ENCODE measurements at regions not wholly inside any gene's neighbourhood (a gene's known extent, or its start where the extent isn't known, plus 50 kb on each side); places are given as distances from the start of the nearest gene placed in this dataset.

DNA sequence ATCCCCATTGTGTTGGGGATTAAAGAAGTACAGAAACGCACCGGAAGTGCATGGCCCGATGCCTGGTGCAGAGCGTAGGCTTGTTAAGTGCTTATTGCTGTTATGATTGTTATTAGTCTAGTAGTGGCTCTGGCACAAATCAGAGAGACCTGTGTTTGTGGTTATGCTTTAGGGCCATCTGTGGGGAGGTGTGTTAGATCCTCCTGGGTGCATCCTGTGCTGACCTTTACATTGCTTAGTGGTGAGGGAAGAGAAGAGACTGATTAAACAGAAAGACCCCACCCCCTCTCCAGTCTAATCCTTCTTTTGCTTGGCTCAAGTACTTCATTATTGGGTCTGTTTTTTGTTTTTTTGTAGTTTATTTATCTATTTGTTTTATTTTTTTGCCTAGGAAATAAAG is 112.7 kb upstream of the SPRY4 start:
- ATAC-seq (ENCODE audit: low FRiP score): no peak
- TF ChIP-seq, protein P1, sequence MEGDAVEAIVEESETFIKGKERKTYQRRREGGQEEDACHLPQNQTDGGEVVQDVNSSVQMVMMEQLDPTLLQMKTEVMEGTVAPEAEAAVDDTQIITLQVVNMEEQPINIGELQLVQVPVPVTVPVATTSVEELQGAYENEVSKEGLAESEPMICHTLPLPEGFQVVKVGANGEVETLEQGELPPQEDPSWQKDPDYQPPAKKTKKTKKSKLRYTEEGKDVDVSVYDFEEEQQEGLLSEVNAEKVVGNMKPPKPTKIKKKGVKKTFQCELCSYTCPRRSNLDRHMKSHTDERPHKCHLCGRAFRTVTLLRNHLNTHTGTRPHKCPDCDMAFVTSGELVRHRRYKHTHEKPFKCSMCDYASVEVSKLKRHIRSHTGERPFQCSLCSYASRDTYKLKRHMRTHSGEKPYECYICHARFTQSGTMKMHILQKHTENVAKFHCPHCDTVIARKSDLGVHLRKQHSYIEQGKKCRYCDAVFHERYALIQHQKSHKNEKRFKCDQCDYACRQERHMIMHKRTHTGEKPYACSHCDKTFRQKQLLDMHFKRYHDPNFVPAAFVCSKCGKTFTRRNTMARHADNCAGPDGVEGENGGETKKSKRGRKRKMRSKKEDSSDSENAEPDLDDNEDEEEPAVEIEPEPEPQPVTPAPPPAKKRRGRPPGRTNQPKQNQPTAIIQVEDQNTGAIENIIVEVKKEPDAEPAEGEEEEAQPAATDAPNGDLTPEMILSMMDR (IDR thresholded peaks at IDR 0.05): no peak
- no peak for DNase-seq (ENCODE audit: low spot score)

DNA sequence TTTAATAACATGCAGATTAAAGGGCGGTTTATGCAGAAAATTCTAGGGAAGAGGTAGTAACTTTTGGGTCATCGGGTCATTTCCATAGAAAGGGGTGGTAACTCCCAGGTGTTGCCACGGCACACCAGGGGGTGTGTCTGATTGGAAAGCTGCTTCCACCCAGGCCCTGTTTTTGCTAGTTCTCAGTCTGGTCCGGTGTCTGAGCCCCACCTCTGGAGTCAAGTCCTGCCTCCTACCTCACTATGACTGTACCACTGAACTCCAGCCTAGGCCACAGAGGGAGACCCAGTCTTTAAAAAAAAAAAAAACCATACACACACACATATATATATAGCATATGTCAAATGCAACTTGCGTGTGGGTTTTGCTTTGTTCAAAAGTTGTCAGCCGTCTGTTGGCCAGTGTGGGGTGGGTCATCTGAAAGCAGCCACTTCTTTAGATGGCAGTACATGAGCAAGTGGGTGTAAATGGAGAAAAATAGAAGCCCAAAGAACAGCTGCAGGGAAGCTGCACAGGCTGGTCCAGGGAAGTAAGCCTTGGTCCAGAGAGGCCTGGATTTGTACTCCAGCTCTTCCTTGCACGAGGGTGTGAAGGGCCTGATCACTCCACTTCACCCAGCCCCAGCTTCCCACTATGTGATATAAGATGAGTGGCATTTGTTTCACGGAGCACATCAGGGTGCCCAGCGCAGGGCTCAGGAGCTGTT is 110.7 kb upstream of the SPRY4 start:
- no peak for ATAC-seq (ENCODE audit: low FRiP score)
- TF ChIP-seq, protein P1 (IDR thresholded peaks at IDR 0.05): no peak
- no peak for DNase-seq (ENCODE audit: low spot score)

DNA sequence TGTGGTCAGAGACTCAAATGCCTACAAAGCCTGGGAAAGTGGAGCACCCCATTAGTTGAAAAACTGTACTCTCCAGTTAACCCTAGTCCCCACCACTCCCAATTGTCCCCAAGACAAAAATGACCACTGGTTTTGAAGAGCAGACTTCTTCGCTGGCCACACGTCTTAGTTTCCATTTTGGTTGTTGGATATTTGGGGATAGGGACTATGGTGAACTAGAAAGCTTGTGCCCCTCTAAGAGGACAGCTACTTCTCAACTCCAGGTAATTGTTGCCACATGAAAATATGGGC is 109.4 kb upstream of the SPRY4 start:
- ATAC-seq (ENCODE audit: low FRiP score) (no peak), DNase-seq (ENCODE audit: low spot score) (no peak)
- TF ChIP-seq, protein P1 (IDR thresholded peaks at IDR 0.05): no peak

- TF ChIP-seq, protein P1 (IDR thresholded peaks at IDR 0.05): no peak
- ATAC-seq (ENCODE audit: low FRiP score): no peak
- DNase-seq (ENCODE audit: low spot score): no peak
Measured at GRCh38 chr5:142433526-142434321, 108.9 kb upstream of the SPRY4 start.

DNA sequence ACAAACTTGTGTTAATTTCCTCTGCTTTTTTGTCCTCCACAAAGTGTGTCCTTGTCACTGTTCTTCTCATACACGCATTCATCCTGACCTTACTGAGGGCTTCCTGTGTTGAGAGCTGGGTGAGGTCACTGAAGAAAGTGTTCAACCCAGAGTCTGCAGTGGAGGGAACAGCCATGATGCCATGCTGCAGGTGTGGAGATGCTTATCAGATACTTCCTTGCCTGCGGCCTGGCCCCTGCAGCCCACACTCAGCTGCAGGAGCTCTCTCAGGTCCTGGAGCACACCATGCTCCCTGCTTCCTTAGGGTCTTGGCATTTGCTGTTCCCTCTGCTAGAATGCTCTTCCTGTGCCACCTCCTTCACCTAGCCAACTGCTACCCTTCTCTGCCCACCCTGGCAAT is 108.1 kb upstream of the SPRY4 start:
- ATAC-seq (ENCODE audit: low FRiP score) (no peak), DNase-seq (ENCODE audit: low spot score) (no peak)
- TF ChIP-seq, protein P1 (IDR thresholded peaks at IDR 0.05): no peak

- TF ChIP-seq, protein P1 (IDR thresholded peaks at IDR 0.05): no peak
- DNase-seq (ENCODE audit: low spot score) (no peak), ATAC-seq (ENCODE audit: low FRiP score) (no peak)
Measured at GRCh38 chr5:142432369-142432863, 107.6 kb upstream of the SPRY4 start.

Measured in omental fat pad (tissue), 3 donors.